ENCODE measurements at regions not wholly inside any gene's neighbourhood (a gene's known extent, or its start where the extent isn't known, plus 50 kb on each side); places are given as distances from the start of the nearest gene placed in this dataset.

- Histone ChIP-seq H3K27ac (no peak overlapping the region), H3K36me3 (no peaks in the 10 kb centered on the region), H3K27me3 (no peaks in the 10 kb centered on the region), H3K4me1 (no peaks in the 10 kb centered on the region), H3K9me3 (no peaks in the 10 kb centered on the region), H3K4me3 (no peak overlapping the region)
- TF ChIP-seq, protein P1, sequence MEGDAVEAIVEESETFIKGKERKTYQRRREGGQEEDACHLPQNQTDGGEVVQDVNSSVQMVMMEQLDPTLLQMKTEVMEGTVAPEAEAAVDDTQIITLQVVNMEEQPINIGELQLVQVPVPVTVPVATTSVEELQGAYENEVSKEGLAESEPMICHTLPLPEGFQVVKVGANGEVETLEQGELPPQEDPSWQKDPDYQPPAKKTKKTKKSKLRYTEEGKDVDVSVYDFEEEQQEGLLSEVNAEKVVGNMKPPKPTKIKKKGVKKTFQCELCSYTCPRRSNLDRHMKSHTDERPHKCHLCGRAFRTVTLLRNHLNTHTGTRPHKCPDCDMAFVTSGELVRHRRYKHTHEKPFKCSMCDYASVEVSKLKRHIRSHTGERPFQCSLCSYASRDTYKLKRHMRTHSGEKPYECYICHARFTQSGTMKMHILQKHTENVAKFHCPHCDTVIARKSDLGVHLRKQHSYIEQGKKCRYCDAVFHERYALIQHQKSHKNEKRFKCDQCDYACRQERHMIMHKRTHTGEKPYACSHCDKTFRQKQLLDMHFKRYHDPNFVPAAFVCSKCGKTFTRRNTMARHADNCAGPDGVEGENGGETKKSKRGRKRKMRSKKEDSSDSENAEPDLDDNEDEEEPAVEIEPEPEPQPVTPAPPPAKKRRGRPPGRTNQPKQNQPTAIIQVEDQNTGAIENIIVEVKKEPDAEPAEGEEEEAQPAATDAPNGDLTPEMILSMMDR (IDR thresholded peaks at IDR 0.05), result no peak
- intact Hi-C loops (cut with DNase I), result no loop called here
- no peak for FAIRE-seq
- no peak for DNase-seq
- no peak for ATAC-seq
- WGBS, 2 donors, result 68 to 73% methylated on average over 4 of the region's 4 CpGs
Measured at GRCh38 chr10:30189238-30189580, 129.8 kb upstream of the JCAD start.

DNA sequence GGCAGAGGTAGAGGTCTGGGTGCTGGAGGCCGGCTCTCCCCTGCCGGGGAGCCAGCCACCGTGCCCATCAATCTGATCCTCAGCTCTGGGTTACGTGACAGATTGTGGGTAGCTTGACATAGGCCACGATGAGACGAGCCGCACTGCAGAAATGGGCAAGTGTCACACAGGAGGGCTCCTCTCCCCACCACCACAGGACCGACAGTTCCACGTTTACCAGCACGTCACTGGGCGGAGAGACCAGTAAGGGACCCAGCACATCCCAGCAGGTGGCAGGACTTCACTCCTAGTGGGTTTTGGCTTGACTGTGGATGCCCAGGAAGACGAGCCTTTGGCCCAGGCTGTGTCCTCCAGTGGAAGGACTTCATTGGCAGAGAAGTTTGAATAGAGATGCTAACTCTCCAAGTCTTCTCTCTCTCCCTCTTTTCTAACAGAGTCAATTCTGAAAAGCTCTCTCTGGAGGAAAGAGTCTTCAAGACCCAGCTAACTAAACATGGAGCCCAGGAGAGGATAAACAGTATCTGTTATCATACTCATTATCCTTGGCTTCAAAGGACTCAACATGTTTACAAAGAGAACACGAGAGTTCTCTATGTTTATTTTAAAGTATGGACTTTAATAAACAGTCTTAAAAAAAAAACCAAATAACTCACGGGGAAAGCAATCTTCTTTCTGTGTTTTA lies 129.3 kb upstream of the JCAD start:
- FAIRE-seq (no peak), ATAC-seq (no peak), DNase-seq (no peak)
- intact Hi-C loops (cut with DNase I), result no loop called here
- no peak overlapping the region for H3K27ac ChIP-seq
- no peaks in the 10 kb centered on the region for H3K9me3 ChIP-seq
- no peaks in the 10 kb centered on the region for H3K36me3 ChIP-seq
- WGBS, 2 donors, result 67 to 80% methylated on average over 14 of the region's 14 CpGs
- H3K4me1 ChIP-seq, result no peaks in the 10 kb centered on the region
- no peaks in the 10 kb centered on the region for H3K27me3 ChIP-seq
- no peak overlapping the region for H3K4me3 ChIP-seq
- TF ChIP-seq, protein P1 (IDR thresholded peaks at IDR 0.05), result no peak

- Histone ChIP-seq H3K36me3 (no peaks in the 10 kb centered on the region), H3K27ac (no peak overlapping the region), H3K27me3 (no peaks in the 10 kb centered on the region), H3K4me3 (no peak overlapping the region), H3K4me1 (no peaks in the 10 kb centered on the region), H3K9me3 (no peaks in the 10 kb centered on the region)
- TF ChIP-seq, protein P1 (IDR thresholded peaks at IDR 0.05), result no peak
- no peak for ATAC-seq
- WGBS, 2 donors, result 54 to 59% methylated on average over 3 of the region's 3 CpGs
- no peak for FAIRE-seq
- DNase-seq, result no peak
- intact Hi-C loops (cut with DNase I), result no loop called here
Measured at GRCh38 chr10:30188101-30188500, 128.7 kb upstream of the JCAD start.

- Histone ChIP-seq H3K9me3 (no peaks in the 10 kb centered on the region), H3K4me1 (no peaks in the 10 kb centered on the region), H3K36me3 (no peaks in the 10 kb centered on the region), H3K27ac (peak overlapping the region in 3 of 4 donors; percentile 26 to 52 (median 44)), H3K4me3 (peak overlapping the region in 1 of 4 donors; percentile 15), H3K27me3 (no peaks in the 10 kb centered on the region)
- intact Hi-C loops (cut with DNase I), result no loop called here
- TF ChIP-seq, protein P1 (IDR thresholded peaks at IDR 0.05), result no peak
- DNase-seq (no peak), ATAC-seq (no peak), FAIRE-seq (no peak)
- WGBS, 2 donors, result 52 to 58% methylated on average over 5 of the region's 5 CpGs
Measured at GRCh38 chr10:30187010-30187409, 127.6 kb upstream of the JCAD start.

DNA sequence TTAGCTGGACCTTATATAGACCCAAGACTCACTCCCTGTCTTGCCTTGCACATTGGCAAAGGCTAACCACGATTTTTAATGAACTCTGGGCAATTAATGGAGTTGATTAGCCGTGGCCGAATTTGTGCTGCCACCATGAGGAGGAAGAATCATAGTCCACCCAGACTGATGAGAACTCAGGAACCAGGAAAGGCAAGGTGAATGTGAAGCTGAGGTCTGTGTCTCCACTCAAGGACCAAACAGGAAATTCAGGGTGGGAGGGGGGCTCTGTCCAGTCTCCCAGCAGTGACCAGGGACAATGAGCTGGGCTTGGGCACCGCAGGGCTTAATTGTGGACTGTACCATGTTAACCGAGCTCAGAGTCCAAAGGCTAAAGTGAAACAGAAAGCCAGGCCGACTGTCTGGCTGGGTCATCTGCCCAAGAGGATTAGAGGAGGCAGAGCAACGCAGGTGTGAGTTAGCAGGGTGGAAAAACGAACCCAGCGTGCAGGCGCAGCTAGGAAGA lies 127.0 kb upstream of the JCAD start:
- no peaks in the 10 kb centered on the region for H3K27me3 ChIP-seq
- no peak for FAIRE-seq
- peak overlapping the region in 3 of 4 donors; percentile 26 to 52 (median 44) for H3K27ac ChIP-seq
- peak; percentile 21 to 76 (median 72) for ATAC-seq
- no peaks in the 10 kb centered on the region for H3K4me1 ChIP-seq
- H3K9me3 ChIP-seq, result no peaks in the 10 kb centered on the region
- intact Hi-C loops (cut with DNase I), result no loop called here
- H3K4me3 ChIP-seq, result peak overlapping the region in 1 of 4 donors; percentile 15
- no peaks in the 10 kb centered on the region for H3K36me3 ChIP-seq
- 20 to 28% methylated on average over 10 of the region's 10 CpGs for WGBS, 2 donors
- peak in 2 of 6 donors; percentile 5 to 21 for DNase-seq
- TF ChIP-seq, protein P1 (IDR thresholded peaks at IDR 0.05), result no peak

Data from pancreas (tissue), 10 donors.